OCI-LY1 (cell line): ENCODE measurements at regions not wholly inside any gene's neighbourhood (a gene's known extent, or its start where the extent isn't known, plus 50 kb on each side); places are given as distances from the start of the nearest gene placed in this dataset.

ENCODE experiments used
- H2AFZ ChIP-seq: fragments of 200-600 bp; sonication (generic), shearing (Covaris generic); 2 replicates; pipeline ENCODE4 v1.6.0; 2014; ENCODE audit warnings: antibody characterized with exemption, mild to moderate bottlenecking, low read length
- H3F3A ChIP-seq: fragments of 200-600 bp; sonication (generic), shearing (Covaris generic); 2 replicates; pipeline ENCODE4 v1.6.0; 2014; ENCODE audit warnings: mild to moderate bottlenecking, antibody characterized with exemption, low read length, moderate library complexity; ENCODE audit not compliant: insufficient read depth
- H3K27ac ChIP-seq: fragments of 200-600 bp; sonication (generic); 2 replicates; pipeline ENCODE4 v1.5.1; 2014; ENCODE audit warnings: low read length, mixed run types, mild to moderate bottlenecking, low read depth; ENCODE audit not compliant: poor library complexity, severe bottlenecking
- H3K27me3 ChIP-seq: fragments of 200-600 bp; sonication (generic); 2 replicates; pipeline ENCODE4 v1.6.0; 2014; ENCODE audit warnings: antibody characterized with exemption, mild to moderate bottlenecking, low read length, moderate library complexity; ENCODE audit not compliant: insufficient read depth
- H3K36me3 ChIP-seq: fragments of 200-600 bp; sonication (generic); 2 replicates; pipeline ENCODE4 v1.6.1; 2014; ENCODE audit warnings: mild to moderate bottlenecking, antibody characterized with exemption, low read length, moderate library complexity, mixed read lengths; ENCODE audit not compliant: insufficient read depth
- H3K4me1 ChIP-seq: fragments of 200-600 bp; sonication (generic); 2 replicates; pipeline ENCODE4 v1.5.1; 2014; ENCODE audit warnings: mild to moderate bottlenecking, low read length, moderate library complexity; ENCODE audit not compliant: insufficient read depth, severe bottlenecking
- H3K4me2 ChIP-seq: fragments of 200-600 bp; sonication (generic), shearing (Covaris generic); 2 replicates; pipeline ENCODE4 v1.6.1; 2014; ENCODE audit warnings: low read length
- H3K4me3 ChIP-seq: fragments of 200-600 bp; sonication (generic); 2 replicates; pipeline ENCODE4 v1.5.1; 2014; ENCODE audit warnings: low read length, low read depth, mild to moderate bottlenecking, mixed read lengths; ENCODE audit not compliant: poor library complexity, severe bottlenecking
- H3K79me2 ChIP-seq: fragments of 200-600 bp; shearing (Covaris generic); 2 replicates; pipeline ENCODE4 v1.6.1; 2016; ENCODE audit warnings: mixed run types, low read length, mixed read lengths; ENCODE audit not compliant: insufficient read depth
- H3K9ac ChIP-seq: fragments of 200-600 bp; sonication (generic), shearing (Covaris generic); 2 replicates; pipeline ENCODE4 v1.6.1; 2014; ENCODE audit warnings: mild to moderate bottlenecking, low read length, mixed read lengths
- H3K9me2 ChIP-seq: fragments of 200-600 bp; sonication (generic), shearing (Covaris generic); 2 replicates; pipeline ENCODE4 v1.6.1; 2014; ENCODE audit warnings: low read depth, mild to moderate bottlenecking, low read length, mixed read lengths
- H3K9me3 ChIP-seq: fragments of 200-600 bp; shearing (Covaris generic); 2 replicates; pipeline ENCODE4 v1.6.1; 2014; ENCODE audit warnings: low read length, mixed read lengths
- H4K20me1 ChIP-seq: fragments of 200-600 bp; sonication (generic), shearing (Covaris generic); 2 replicates; pipeline ENCODE4 v1.6.0; 2016; ENCODE audit warnings: mild to moderate bottlenecking, low read length; ENCODE audit not compliant: insufficient read depth
- EZH2 ChIP-seq: fragments of 200-600 bp; sonication (generic), shearing (Covaris generic); IDR thresholded peaks from 2 replicates; pipeline ENCODE4 v1.8.0; 2017; ENCODE audit warnings: borderline replicate concordance, mixed run types, mild to moderate bottlenecking, antibody characterized with exemption, low read length, moderate library complexity, mixed read lengths
- TF ChIP-seq, protein P1 (sequence below): fragments of 200-600 bp; sonication (generic), shearing (Covaris generic); IDR thresholded peaks from 2 replicates; pipeline ENCODE4 v1.5.1; 2017; ENCODE audit warnings: mild to moderate bottlenecking, antibody characterized with exemption, low read length, moderate library complexity, mixed read lengths

- Histone ChIP-seq H3K36me3 (no peaks in the 10 kb centered on the region), H3K27ac (peak overlapping the region; percentile 61), H3K4me1 (peaks cover 75% of the 10 kb centered on the region), H3K9me2 (no peaks in the 10 kb centered on the region), H4K20me1 (no peaks in the 10 kb centered on the region), H3K9me3 (no peaks in the 10 kb centered on the region), H3K79me2 (no peaks in the 10 kb centered on the region), H3F3A (no peaks in the 10 kb centered on the region), H3K27me3 (no peaks in the 10 kb centered on the region), H3K4me3 (no peak overlapping the region), H2AFZ (peak overlapping the region; percentile 17; the same call in 1 of the 2 replicates), H3K9ac (peak overlapping the region; percentile 20; the same call in 1 of the 2 replicates), H3K4me2 (peak overlapping the region; percentile 14; the same call in 1 of the 2 replicates)
- TF ChIP-seq, protein P1, sequence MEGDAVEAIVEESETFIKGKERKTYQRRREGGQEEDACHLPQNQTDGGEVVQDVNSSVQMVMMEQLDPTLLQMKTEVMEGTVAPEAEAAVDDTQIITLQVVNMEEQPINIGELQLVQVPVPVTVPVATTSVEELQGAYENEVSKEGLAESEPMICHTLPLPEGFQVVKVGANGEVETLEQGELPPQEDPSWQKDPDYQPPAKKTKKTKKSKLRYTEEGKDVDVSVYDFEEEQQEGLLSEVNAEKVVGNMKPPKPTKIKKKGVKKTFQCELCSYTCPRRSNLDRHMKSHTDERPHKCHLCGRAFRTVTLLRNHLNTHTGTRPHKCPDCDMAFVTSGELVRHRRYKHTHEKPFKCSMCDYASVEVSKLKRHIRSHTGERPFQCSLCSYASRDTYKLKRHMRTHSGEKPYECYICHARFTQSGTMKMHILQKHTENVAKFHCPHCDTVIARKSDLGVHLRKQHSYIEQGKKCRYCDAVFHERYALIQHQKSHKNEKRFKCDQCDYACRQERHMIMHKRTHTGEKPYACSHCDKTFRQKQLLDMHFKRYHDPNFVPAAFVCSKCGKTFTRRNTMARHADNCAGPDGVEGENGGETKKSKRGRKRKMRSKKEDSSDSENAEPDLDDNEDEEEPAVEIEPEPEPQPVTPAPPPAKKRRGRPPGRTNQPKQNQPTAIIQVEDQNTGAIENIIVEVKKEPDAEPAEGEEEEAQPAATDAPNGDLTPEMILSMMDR = no peak
- no peak for TF ChIP-seq EZH2
Measured at GRCh38 chr3:187989575-187990153, 164.3 kb upstream of the LPP start.

- H3K27ac ChIP-seq = no peak overlapping the region
- H3F3A ChIP-seq = no peaks in the 10 kb centered on the region
- H3K4me3 ChIP-seq = no peak overlapping the region
- no peaks in the 10 kb centered on the region for H3K27me3 ChIP-seq
- no peaks in the 10 kb centered on the region for H3K36me3 ChIP-seq
- peaks cover 75% of the 10 kb centered on the region for H3K4me1 ChIP-seq
- H2AFZ ChIP-seq = no peak overlapping the region
- H4K20me1 ChIP-seq = no peaks in the 10 kb centered on the region
- H3K4me2 ChIP-seq = no peak overlapping the region
- no peaks in the 10 kb centered on the region for H3K9me3 ChIP-seq
- no peaks in the 10 kb centered on the region for H3K9me2 ChIP-seq
- no peak for TF ChIP-seq EZH2
- TF ChIP-seq, protein P1 = no peak
- no peaks in the 10 kb centered on the region for H3K79me2 ChIP-seq
- H3K9ac ChIP-seq = no peak overlapping the region
Measured at GRCh38 chr3:187992609-187993008, 161.3 kb upstream of the LPP start.

DNA sequence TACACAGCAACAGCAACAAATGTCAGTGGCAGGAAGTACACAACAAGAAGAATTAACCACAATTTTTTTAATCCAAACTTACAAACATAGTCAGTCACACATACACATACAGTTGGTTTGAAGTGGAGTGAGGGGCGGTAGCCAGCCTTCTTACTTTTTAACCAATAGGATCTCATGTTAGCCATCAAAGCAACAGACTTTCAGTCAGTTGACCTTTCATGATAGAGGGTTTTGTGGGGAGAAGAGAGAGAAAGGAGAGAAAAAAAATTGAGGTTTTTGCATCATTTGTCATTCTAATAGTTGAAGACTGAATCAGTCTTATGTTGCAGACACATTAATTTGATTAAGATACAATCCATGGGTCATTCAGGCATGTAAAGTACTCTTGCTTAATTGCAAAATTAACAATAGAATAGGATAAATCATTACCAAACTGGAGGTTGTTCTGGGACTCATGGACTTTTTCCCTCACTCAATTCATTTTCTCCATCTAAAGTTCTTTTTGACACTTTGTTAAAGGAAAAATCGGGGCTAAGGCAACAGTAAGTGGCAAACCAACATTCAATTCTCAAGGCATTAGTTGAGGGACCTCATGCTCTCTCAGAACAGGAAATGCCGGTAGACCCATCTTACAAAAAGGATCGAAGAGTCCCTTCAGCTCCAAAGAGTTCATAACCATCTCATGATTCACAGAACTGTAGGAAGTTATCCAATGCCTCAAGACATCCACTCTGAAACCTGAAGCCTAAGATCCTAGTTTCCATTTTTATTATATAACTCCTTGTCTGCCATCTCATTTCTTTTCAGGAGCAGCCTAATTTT lies 159.5 kb upstream of the LPP start:
- Histone ChIP-seq H3K79me2 (no peaks in the 10 kb centered on the region), H3K9me2 (no peaks in the 10 kb centered on the region), H3F3A (no peaks in the 10 kb centered on the region), H3K9ac (peak overlapping the region; percentile 75; the same call in 1 of the 2 replicates), H3K36me3 (no peaks in the 10 kb centered on the region), H3K27ac (peak overlapping the region; percentile 98), H3K4me1 (peaks cover 76% of the 10 kb centered on the region), H2AFZ (no peak overlapping the region), H3K4me2 (peak overlapping the region; percentile 22; the same call in 1 of the 2 replicates), H3K9me3 (no peaks in the 10 kb centered on the region), H3K27me3 (no peaks in the 10 kb centered on the region), H4K20me1 (no peaks in the 10 kb centered on the region), H3K4me3 (no peak overlapping the region)
- TF ChIP-seq EZH2 = no peak
- TF ChIP-seq, protein P1 = no peak
